ENCODE measurements at regions not wholly inside any gene's neighbourhood (a gene's known extent, or its start where the extent isn't known, plus 50 kb on each side); places are given as distances from the start of the nearest gene placed in this dataset.
"Not testable (repeated sequence)": the region's sequence is repeated elsewhere in the genome, so short reads cannot be mapped to it uniquely, and the experiment has no call there.

DNA sequence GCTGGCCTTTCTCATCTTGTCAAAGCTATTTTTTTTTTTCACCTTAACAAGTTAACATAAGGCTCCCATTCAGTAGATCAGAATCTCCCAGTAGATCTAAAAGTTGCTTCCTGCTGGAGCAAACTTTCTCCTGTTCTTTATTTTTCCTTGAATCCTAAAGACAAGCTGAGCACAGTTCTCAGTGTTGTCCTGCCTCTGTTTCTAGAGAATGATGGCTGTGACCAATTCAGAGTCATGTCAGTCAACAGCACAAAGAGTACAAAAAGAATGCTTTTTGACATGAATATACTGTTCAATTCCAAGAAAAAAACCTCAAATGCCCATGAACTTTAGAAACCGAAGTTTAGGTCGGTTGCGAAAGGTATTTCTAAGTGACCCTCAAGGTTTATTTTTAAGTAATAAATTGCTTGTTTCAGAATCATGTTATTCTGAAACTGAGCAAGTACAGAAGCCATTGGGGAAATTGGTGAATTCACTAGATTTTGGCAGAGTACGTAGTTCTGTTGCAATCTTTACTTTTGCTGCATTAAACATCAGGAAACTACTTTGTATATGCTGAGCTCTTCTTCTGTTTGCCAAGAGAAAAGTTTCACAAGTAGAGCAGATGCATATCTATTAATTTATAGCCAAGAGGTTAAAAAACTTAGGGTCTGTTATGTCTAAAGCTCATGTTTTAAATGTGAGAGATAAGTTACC is 161.7 kb upstream of the RPS23 start:
- DNase-seq, result no peak
- H3K4me1 ChIP-seq, result peaks cover 4% of the 10 kb centered on the region

GRCh38 chr5:82437565-82437964 is 159.4 kb upstream of the RPS23 start:
- not testable (repeated sequence) for H3K9me3 ChIP-seq; H3K4me1 ChIP-seq; H3K36me3 ChIP-seq; H3K27me3 ChIP-seq; H3K4me3 ChIP-seq (ENCODE audit: low read depth, low read length); DNase-seq

More for the DNA sequence above, 161.7 kb upstream of the RPS23 start:
- TF ChIP-seq, protein P1, sequence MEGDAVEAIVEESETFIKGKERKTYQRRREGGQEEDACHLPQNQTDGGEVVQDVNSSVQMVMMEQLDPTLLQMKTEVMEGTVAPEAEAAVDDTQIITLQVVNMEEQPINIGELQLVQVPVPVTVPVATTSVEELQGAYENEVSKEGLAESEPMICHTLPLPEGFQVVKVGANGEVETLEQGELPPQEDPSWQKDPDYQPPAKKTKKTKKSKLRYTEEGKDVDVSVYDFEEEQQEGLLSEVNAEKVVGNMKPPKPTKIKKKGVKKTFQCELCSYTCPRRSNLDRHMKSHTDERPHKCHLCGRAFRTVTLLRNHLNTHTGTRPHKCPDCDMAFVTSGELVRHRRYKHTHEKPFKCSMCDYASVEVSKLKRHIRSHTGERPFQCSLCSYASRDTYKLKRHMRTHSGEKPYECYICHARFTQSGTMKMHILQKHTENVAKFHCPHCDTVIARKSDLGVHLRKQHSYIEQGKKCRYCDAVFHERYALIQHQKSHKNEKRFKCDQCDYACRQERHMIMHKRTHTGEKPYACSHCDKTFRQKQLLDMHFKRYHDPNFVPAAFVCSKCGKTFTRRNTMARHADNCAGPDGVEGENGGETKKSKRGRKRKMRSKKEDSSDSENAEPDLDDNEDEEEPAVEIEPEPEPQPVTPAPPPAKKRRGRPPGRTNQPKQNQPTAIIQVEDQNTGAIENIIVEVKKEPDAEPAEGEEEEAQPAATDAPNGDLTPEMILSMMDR (IDR thresholded peaks at IDR 0.05; ENCODE audit: low read depth, low read length), result no peak
- Histone ChIP-seq H3K36me3 (no peaks in the 10 kb centered on the region), H3K4me3 (ENCODE audit: low read depth, low read length) (no peak overlapping the region), H3K27me3 (no peaks in the 10 kb centered on the region), H3K9me3 (no peaks in the 10 kb centered on the region)

DNA sequence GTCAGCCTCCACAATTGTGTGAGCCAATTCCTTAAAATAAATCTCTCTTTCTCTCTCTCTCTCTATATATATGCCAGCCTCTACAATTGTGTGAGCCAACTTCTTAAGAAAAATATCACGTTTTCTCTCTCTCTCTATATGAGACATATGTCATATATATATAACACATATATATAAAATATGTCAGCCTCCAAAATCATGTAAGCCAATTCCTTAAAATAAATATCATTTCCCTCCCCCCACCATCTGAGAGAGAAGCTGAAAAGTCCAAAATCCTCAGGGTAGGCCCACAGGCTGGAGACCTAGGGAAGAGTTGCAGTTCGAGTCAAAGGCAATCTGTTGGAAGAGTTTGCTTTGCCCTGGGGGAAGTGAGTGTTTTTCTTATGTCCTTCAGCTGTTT is 158.1 kb upstream of the RPS23 start:
- Histone ChIP-seq H3K4me1 (no peaks in the 10 kb centered on the region), H3K9me3 (no peaks in the 10 kb centered on the region), H3K4me3 (ENCODE audit: low read depth, low read length) (no peak overlapping the region), H3K27me3 (no peaks in the 10 kb centered on the region), H3K36me3 (no peaks in the 10 kb centered on the region)
- no peak for DNase-seq
- TF ChIP-seq, protein P1 (IDR thresholded peaks at IDR 0.05; ENCODE audit: low read depth, low read length), result no peak

GRCh38 chr5:82434696-82435660 is 156.8 kb upstream of the RPS23 start:
- H3K27me3 ChIP-seq; H3K9me3 ChIP-seq; H3K4me3 ChIP-seq (ENCODE audit: low read depth, low read length); DNase-seq; H3K4me1 ChIP-seq; H3K36me3 ChIP-seq: not testable (repeated sequence)

- TF ChIP-seq, protein P1 (IDR thresholded peaks at IDR 0.05; ENCODE audit: low read depth, low read length), result no peak
- H3K4me1 ChIP-seq, result no peaks in the 10 kb centered on the region
- no peaks in the 10 kb centered on the region for H3K36me3 ChIP-seq
- H3K9me3 ChIP-seq, result no peaks in the 10 kb centered on the region
- no peaks in the 10 kb centered on the region for H3K27me3 ChIP-seq
- no peak overlapping the region for H3K4me3 ChIP-seq (ENCODE audit: low read depth, low read length)
- no peak for DNase-seq
Measured at GRCh38 chr5:82426464-82427154, 148.5 kb upstream of the RPS23 start.

- TF ChIP-seq, protein P1 (IDR thresholded peaks at IDR 0.05; ENCODE audit: low read depth, low read length), result no peak
- Histone ChIP-seq H3K4me1 (no peaks in the 10 kb centered on the region), H3K4me3 (ENCODE audit: low read depth, low read length) (no peak overlapping the region), H3K27me3 (no peaks in the 10 kb centered on the region), H3K9me3 (no peaks in the 10 kb centered on the region), H3K36me3 (no peaks in the 10 kb centered on the region)
- DNase-seq, result no peak
Measured at GRCh38 chr5:82425591-82425990, 147.4 kb upstream of the RPS23 start.

Measured in BE2C (cell line).